ENCODE measurements at regions not wholly inside any gene's neighbourhood (a gene's known extent, or its start where the extent isn't known, plus 50 kb on each side); places are given as distances from the start of the nearest gene placed in this dataset.
"Not testable (repeated sequence)": the region's sequence is repeated elsewhere in the genome, so short reads cannot be mapped to it uniquely, and the experiment has no call there.

- DNase-seq (ENCODE audit: low read depth) = not testable (repeated sequence)
Measured at GRCh38 chr5:62103863-62104262, 202.1 kb upstream of the KIF2A start.

- DNase-seq (ENCODE audit: low read depth) = no peak
Measured at GRCh38 chr5:62111428-62111827, 194.6 kb upstream of the KIF2A start.

- no peak for DNase-seq (ENCODE audit: low read depth)
Measured at GRCh38 chr5:62112689-62113228, 193.2 kb upstream of the KIF2A start.

- DNase-seq (ENCODE audit: low read depth) = no peak
Measured at GRCh38 chr5:62115014-62115413, 191.0 kb upstream of the KIF2A start.

- no peak for DNase-seq (ENCODE audit: low read depth)
Measured at GRCh38 chr5:62124266-62124665, 181.7 kb upstream of the KIF2A start.

- no peak for DNase-seq (ENCODE audit: low read depth)
Measured at GRCh38 chr5:62126090-62126489, 179.9 kb upstream of the KIF2A start.

DNA sequence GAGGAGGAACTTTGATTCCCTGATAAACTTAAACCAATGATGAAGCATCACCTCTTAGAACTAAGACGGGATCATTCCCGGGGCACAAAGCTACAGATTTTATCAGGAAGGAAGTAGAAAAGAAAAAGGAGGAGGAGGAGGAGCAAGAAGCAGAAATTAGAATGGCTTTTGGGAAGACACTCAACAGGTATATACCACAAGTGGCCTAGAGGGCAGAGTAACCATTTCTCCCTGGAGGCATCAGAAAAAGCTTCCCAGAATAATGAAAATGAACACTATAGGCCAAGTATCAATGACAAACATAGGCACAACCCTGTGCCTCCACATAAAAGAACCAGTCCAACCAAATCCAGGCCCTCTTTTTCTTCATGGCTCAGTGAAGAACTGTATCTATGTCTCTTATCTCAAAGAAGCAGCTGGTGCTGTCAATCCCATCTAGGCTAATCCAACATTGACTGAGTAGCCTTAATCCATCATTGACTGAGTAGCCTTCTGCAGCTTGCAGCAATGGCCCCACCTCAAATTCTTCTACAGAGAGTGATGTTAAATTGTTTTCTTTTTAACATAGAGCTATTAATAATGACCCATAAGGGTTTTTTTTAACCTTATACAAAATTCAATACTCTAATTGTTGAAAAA lies 178.8 kb upstream of the KIF2A start:
- no peak for DNase-seq (ENCODE audit: low read depth)

DNA sequence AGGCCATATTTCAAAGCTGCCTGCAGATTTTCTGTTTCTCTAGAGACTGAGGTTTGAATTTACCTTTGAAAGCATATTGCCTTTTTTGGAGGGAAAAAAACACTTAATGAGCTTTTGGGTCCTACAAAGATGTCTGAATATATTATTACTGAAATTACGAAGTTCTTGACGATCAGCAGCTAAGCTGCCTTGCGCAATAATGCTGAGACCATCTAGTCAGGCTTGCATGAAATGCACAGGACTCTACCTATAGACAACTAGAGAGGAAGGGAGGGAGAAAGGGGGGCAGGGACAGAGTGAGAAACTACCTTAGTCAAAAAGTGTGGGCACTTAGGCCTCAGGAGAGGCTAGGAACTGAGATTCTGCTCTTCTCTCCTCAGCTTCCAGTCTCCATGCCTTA lies 175.9 kb upstream of the KIF2A start:
- DNase-seq (ENCODE audit: low read depth) = no peak

- DNase-seq (ENCODE audit: low read depth) = no peak
Measured at GRCh38 chr5:62132276-62132675, 173.7 kb upstream of the KIF2A start.

- no peak for DNase-seq (ENCODE audit: low read depth)
Measured at GRCh38 chr5:62133426-62133825, 172.6 kb upstream of the KIF2A start.

- DNase-seq (ENCODE audit: low read depth) = no peak
Measured at GRCh38 chr5:62134811-62135210, 171.2 kb upstream of the KIF2A start.

GRCh38 chr5:62137628-62138027 lies 168.4 kb upstream of the KIF2A start:
- DNase-seq (ENCODE audit: low read depth) = no peak

- no peak for DNase-seq (ENCODE audit: low read depth)
Measured at GRCh38 chr5:62138607-62139006, 167.4 kb upstream of the KIF2A start.

DNA sequence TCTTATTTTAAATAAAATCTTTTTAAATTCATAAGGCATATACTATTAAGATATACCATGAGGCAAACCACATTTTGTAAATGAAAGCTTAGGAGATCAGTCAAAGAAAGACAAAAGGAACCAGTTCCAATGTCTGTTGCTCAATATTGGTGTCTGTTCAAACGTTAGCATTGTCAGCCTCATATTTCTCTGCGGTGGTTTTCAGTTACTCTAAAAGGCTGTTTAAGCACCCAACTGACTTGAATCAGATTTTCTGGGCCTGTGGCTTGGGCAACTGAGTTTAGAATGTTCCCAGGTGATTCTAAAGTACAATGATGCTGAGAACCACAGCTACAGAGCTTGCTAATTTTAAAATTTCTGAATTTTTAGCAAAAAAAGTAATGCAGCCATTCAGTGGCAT lies 166.3 kb upstream of the KIF2A start:
- DNase-seq (ENCODE audit: low read depth) = no peak

DNA sequence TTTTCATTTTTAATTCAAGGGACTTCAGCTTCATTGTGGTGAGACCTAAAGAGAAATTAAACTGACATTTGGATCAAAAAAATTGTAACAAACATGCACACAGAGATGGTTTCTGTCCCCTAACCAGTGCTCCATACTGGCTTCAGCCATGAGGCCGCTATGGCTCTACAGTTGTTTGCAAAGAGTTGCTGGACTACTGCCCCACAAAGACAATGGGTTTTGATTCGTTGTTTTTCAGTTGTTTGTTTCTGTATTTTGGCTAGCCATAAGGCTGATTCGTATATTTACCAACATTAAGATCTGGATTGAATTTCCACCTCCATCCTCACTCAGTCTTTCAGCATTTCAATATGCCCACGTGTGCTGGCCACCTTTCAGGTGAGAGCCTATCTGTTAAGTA lies 163.7 kb upstream of the KIF2A start:
- DNase-seq (ENCODE audit: low read depth) = no peak

DNA sequence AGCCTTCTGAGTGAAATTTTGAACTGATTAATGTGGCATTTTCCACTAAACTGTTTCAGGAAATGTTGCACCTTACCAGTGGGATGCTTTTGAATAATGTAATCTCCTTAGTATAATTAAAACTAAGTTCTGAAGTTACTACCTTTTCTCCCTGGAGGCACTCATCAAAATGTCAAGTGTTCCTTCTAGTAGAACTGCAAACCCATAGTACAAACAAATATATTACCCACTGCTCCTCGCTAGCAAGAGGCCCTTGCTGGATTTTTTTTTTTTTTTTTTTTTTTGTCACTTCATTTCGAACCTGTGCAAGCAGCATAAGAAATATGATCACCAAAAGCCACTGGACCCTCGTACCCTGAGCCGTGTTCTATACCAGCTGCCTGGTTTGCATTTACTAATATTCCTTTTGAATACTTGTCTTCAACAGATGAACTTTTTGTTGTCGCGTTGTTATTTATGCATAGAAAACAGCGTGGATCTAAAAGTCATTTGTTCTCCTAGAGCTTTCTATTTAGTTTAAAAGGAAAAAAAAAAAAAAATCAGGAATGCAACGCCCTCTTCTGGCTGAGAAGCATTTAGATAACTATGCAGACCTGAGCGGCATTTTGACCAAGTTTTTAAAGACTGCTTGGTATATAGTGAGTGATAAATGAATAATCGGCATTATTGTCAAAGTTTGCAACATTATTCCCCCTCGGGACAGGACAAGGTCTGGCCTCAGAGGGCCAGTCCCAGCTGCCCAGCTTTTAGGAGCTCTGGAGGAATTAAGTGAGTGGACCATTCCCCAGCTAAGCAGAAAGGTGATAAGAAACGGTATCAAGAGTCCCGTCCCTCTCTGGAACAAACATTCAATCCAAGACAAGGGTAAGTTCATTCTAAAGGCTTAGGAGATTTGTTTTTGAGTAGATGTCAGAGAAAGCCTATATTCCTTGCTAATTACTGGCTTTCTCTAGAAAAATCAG lies 162.5 kb upstream of the KIF2A start:
- no peak for DNase-seq (ENCODE audit: low read depth)

DNA sequence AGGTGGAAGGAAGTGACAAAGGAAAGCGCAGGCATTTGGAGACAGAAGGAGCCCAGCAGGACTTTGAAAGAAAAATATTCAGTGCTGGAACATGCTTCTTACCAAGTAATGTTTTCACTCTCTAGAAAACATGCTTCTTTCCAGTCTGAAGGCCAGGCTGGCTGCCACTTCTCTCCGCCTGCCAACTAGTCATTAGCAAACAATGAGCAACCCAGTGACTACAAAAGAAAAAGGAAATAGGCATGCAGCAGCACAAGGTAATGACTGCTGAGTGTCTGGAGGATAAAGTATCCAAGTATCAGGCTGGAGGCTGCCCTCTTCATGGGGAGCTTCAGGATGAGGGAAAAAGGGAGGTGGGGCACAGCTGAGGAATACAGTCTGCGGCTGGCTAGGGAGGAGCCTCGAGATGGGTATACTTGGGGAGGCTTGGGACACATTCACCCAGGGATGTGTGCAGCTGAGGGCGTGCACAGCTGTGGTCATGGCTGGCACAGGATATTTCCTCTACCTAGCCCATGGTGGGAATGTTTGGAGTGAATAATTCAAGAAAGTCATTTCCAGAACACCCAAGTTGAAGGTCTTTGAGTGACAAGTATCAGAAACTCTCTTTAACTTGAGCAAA lies 161.5 kb upstream of the KIF2A start:
- DNase-seq (ENCODE audit: low read depth) = no peak

GRCh38 chr5:62149879-62150278 lies 156.1 kb upstream of the KIF2A start:
- DNase-seq (ENCODE audit: low read depth) = no peak

DNA sequence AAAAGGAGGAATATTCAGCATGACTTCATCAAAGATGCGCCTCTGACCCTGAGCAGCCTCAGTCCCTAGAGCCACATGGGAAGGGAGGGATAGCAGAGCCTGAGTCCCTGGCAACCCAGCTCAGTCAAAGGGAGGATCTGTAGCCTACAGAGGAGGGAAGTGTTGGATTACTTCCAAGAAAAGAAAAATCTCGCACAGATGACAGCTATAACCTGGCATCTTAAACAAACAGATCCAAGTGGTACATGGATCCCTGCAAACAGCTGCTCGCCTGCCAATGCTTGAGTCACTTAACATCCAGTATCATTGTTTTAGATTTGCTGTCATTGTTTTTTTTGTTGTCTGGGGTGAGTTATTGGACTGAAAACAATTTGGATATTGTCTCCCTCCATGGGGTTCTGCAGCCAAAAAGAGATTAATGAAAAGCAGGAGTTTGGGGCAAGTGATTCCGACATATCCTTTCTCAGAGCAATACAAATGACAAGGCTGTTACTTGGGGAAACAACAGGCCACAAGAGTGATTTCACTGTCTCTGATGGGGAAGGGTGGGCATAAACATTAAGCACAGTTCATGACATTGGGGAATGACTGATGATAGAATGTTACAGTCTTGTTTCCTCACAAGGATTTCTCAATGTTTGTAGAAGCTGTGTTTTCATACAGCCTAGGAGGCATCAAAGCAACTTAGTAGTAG lies 153.5 kb upstream of the KIF2A start:
- DNase-seq (ENCODE audit: low read depth) = no peak

- DNase-seq (ENCODE audit: low read depth) = no peak
Measured at GRCh38 chr5:62154758-62155157, 151.2 kb upstream of the KIF2A start.

GRCh38 chr5:62155988-62156387 lies 150.0 kb upstream of the KIF2A start:
- DNase-seq (ENCODE audit: low read depth) = no peak

DNA sequence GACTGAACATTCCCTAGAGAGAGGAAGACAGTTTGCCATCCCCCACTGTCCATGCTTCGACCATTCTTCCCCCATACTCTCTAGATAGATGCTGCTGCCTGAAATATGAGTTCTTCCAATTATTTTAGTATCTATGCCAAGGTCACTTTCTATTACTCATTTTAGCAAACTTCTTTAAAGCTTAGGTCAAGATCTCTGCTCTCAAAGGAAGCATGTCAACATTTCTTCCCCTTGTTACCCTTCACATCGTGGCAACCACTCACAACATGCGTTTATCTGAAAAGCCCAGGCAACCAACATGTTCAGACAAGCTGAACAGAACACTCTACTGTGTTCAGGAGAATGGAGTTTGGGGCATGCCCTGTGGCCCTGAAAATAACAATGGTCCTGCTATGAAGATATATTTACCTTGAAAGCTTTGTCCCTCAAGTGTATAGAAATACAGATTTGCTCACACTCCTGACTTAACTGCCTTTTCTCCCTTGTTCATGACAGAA lies 138.4 kb upstream of the KIF2A start:
- no peak for DNase-seq (ENCODE audit: low read depth)

Measured in stimulated activated CD8-positive, alpha-beta memory T cell treated with anti-CD3 and anti-CD28 coated beads, Interleukin-12 subunit alpha, Interleukin-12 subunit beta, amount 100 ng/mL, for 4 hours (primary cell).